Neuron (in vitro differentiated cells): ENCODE measurements at regions not wholly inside any gene's neighbourhood (a gene's known extent, or its start where the extent isn't known, plus 50 kb on each side); places are given as distances from the start of the nearest gene placed in this dataset.

Experiments
- H2AFZ ChIP-seq: one replicate; pipeline ENCODE4 v1.6.1; 2013; ENCODE audit warnings: low read depth, mild to moderate bottlenecking, inconsistent platforms, low read length, moderate library complexity
- H3K27me3 ChIP-seq: one replicate; pipeline ENCODE4 v1.6.1; 2013; ENCODE audit warnings: low read length; ENCODE audit not compliant: insufficient read depth
- H3K36me3 ChIP-seq: one replicate; pipeline ENCODE4 v1.6.1; 2013; ENCODE audit warnings: low read length; ENCODE audit not compliant: insufficient read depth
- H3K4me1 ChIP-seq: one replicate; pipeline ENCODE4 v1.6.1; 2013; ENCODE audit warnings: low read length; ENCODE audit not compliant: insufficient read depth
- H3K4me3 ChIP-seq: 2 replicates; pipeline ENCODE4 v1.5.1; 2013; ENCODE audit warnings: mild to moderate bottlenecking, low read length, moderate library complexity
- H3K9me3 ChIP-seq: one replicate; pipeline ENCODE4 v1.6.1; 2013; ENCODE audit warnings: low read length

GRCh38 chr15:39154776-39155175 lies 426.1 kb upstream of the THBS1 start:
- Histone ChIP-seq H3K9me3 (no peaks in the 10 kb centered on the region), H2AFZ (no peak overlapping the region), H3K36me3 (no peaks in the 10 kb centered on the region), H3K4me1 (peaks cover 27% of the 10 kb centered on the region), H3K27me3 (no peaks in the 10 kb centered on the region), H3K4me3 (no peak overlapping the region)

DNA sequence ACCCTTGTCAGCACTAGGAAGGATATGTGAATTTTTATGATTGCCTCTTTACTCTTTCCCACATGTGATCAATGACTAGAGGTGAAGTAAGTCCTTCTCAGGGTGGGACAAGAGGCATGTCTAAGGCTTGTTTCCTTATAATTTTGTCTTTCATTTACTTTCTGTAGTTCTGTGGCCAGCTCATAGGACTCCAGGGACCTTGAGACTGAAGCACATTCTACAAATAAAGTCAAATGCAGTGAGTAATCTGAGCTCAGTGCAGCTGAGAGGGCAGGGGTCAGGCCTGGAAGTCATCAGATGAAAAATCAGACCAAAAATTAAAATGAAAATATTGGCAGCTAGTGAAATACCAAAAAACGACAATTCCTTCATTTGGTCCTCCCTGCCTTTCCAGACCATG lies 424.7 kb upstream of the THBS1 start:
- H3K27me3 ChIP-seq: no peaks in the 10 kb centered on the region
- no peaks in the 10 kb centered on the region for H3K36me3 ChIP-seq
- no peaks in the 10 kb centered on the region for H3K9me3 ChIP-seq
- H3K4me3 ChIP-seq: no peak overlapping the region
- no peak overlapping the region for H2AFZ ChIP-seq
- peaks cover 23% of the 10 kb centered on the region for H3K4me1 ChIP-seq

- peaks cover 21% of the 10 kb centered on the region for H3K4me1 ChIP-seq
- no peak overlapping the region for H2AFZ ChIP-seq
- H3K27me3 ChIP-seq: no peaks in the 10 kb centered on the region
Measured at GRCh38 chr15:39156646-39157250, 424.1 kb upstream of the THBS1 start.

DNA sequence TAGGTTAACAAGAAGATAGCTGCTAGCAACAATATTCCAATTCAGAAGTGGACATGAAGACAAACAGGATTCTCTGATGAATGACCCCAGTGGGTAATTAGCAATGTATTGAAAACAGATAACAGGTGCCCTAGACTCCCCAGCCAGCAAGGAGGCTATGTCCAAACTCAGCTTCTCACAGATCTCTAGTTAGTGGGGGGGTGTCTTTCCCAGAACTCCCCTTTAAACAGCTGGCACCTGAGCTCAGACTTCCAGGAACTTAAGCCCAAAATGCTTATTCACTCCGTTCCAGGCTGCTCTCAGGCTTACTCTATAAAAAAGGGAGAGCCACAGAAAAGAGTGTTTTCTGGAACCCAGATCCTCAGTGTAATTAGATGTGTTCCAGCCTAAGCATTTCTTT lies 423.0 kb upstream of the THBS1 start:
- Histone ChIP-seq H3K4me1 (peaks cover 19% of the 10 kb centered on the region), H3K36me3 (no peaks in the 10 kb centered on the region), H3K27me3 (no peaks in the 10 kb centered on the region), H2AFZ (no peak overlapping the region), H3K4me3 (no peak overlapping the region), H3K9me3 (no peaks in the 10 kb centered on the region)

More at GRCh38 chr15:39156646-39157250, 424.1 kb upstream of the THBS1 start:
- H3K36me3 ChIP-seq: no peaks in the 10 kb centered on the region
- H3K9me3 ChIP-seq: no peaks in the 10 kb centered on the region
- no peak overlapping the region for H3K4me3 ChIP-seq

GRCh38 chr15:39159833-39160232 lies 421.0 kb upstream of the THBS1 start:
- Histone ChIP-seq H3K4me1 (peaks cover 11% of the 10 kb centered on the region), H3K9me3 (no peaks in the 10 kb centered on the region), H3K36me3 (no peaks in the 10 kb centered on the region), H2AFZ (no peak overlapping the region), H3K4me3 (no peak overlapping the region), H3K27me3 (no peaks in the 10 kb centered on the region)

- Histone ChIP-seq H3K27me3 (no peaks in the 10 kb centered on the region), H3K9me3 (no peaks in the 10 kb centered on the region), H3K4me3 (no peak overlapping the region), H3K4me1 (peaks cover 11% of the 10 kb centered on the region), H3K36me3 (no peaks in the 10 kb centered on the region), H2AFZ (no peak overlapping the region)
Measured at GRCh38 chr15:39161096-39161495, 419.8 kb upstream of the THBS1 start.

GRCh38 chr15:39165020-39165706 lies 415.7 kb upstream of the THBS1 start:
- Histone ChIP-seq H3K4me3 (no peak overlapping the region), H2AFZ (no peak overlapping the region), H3K4me1 (peaks cover 6% of the 10 kb centered on the region), H3K9me3 (no peaks in the 10 kb centered on the region), H3K36me3 (no peaks in the 10 kb centered on the region), H3K27me3 (no peaks in the 10 kb centered on the region)

- no peaks in the 10 kb centered on the region for H3K36me3 ChIP-seq
- H3K4me1 ChIP-seq: peaks cover 14% of the 10 kb centered on the region
- H3K4me3 ChIP-seq: no peak overlapping the region
- no peaks in the 10 kb centered on the region for H3K27me3 ChIP-seq
- H3K9me3 ChIP-seq: no peaks in the 10 kb centered on the region
- H2AFZ ChIP-seq: no peak overlapping the region
Measured at GRCh38 chr15:39167164-39168058, 413.5 kb upstream of the THBS1 start.

- Histone ChIP-seq H3K36me3 (no peaks in the 10 kb centered on the region), H3K9me3 (no peaks in the 10 kb centered on the region), H3K4me1 (peaks cover 20% of the 10 kb centered on the region), H2AFZ (peak overlapping the region; percentile 32), H3K4me3 (no peak overlapping the region), H3K27me3 (no peaks in the 10 kb centered on the region)
Measured at GRCh38 chr15:39171944-39172368, 408.9 kb upstream of the THBS1 start.

DNA sequence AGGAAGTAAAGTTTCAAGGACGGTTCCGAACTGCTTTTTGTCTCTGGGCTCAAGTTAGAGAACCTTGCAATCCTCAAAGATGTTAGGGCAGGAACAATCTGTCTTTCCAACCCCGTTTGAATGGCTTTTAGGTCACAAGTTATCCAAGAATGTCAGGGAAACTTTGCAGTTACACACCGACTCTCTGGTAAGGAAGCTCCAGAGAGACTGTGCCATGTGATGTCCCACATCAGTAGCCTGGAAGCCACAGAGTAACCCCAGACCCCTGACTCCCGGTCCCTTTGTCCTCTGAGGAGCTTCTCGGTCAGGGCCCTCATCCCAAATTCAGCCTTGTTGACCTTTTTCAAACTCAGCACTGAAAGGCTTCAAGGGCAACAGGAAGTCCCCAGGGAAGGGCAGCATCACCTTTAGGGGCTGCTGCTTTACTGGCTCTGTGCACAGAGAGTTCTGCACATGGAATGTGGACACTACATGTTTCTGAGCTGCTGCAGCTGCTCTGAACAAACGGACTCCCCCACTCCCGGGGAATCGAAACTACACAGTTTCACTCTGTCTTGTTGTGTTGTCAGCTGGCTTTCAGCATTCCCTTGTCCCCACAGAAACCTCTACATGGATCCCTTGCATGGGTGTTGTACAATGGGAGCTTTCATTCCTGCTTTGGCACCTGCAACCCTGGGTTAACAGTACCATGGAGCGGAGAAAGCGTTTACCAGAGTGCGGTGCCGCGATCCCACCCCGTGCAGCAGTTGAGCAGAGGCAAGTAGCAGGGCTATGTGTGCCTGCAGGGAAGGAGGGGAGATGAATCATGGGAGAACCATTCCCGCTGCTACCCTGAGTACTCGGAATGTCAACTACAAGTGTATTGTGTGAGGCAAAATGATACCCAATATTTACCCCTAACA lies 408.2 kb upstream of the THBS1 start:
- Histone ChIP-seq H3K9me3 (no peaks in the 10 kb centered on the region), H3K4me3 (no peak overlapping the region), H2AFZ (peak overlapping the region; percentile 32), H3K27me3 (no peaks in the 10 kb centered on the region), H3K36me3 (no peaks in the 10 kb centered on the region), H3K4me1 (peaks cover 20% of the 10 kb centered on the region)

DNA sequence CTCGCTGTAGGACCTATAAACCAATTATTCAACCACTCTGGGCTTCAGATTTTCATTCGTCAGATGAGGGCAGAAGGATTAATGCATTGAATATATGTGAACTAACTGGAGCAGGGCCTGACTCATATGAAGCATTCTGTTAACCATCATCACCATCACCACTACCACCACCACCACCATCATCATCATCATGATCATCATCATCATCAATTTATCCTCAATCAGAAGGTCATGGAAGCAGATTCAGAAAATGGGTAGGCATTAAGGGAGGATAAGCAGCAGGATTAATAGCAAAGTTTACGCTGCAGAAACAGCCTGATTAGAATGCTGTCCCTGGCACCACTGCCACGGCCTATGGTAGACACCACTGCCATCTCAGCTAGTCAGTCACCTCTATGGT lies 407.5 kb upstream of the THBS1 start:
- no peak overlapping the region for H2AFZ ChIP-seq
- peaks cover 20% of the 10 kb centered on the region for H3K4me1 ChIP-seq
- no peaks in the 10 kb centered on the region for H3K27me3 ChIP-seq
- no peaks in the 10 kb centered on the region for H3K36me3 ChIP-seq
- no peak overlapping the region for H3K4me3 ChIP-seq
- H3K9me3 ChIP-seq: no peaks in the 10 kb centered on the region

DNA sequence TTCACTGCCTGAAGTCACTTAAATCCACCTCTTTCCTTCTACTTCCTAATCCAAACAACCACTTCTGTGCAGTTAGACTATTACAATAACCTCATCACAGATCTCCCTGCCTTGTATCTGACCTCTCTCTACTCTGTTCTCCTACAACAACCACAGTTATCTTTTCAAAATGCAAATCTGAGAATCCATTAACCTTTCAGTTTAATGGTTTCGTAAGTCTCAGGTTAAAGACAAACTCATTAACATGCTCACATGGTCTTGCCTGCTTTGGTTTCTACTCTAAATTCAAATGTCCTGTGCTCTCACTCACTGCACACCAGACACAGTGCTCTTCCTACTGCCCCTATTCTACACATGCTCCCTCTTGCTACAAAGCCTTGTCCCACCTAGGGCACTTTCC lies 406.5 kb upstream of the THBS1 start:
- Histone ChIP-seq H3K9me3 (no peaks in the 10 kb centered on the region), H3K4me1 (peaks cover 19% of the 10 kb centered on the region), H3K4me3 (no peak overlapping the region), H2AFZ (no peak overlapping the region), H3K27me3 (no peaks in the 10 kb centered on the region), H3K36me3 (no peaks in the 10 kb centered on the region)
